OCI-LY7 (cell line): ENCODE measurements at regions not wholly inside any gene's neighbourhood (a gene's known extent, or its start where the extent isn't known, plus 50 kb on each side); places are given as distances from the start of the nearest gene placed in this dataset.

Source experiments
- BruUV-seq: library from RNA; stranded (reverse); fragments of 400-500 nt; replicated peaks from 2 replicates; lab custom pipeline; 2021; lab: Mats Ljungman, UMichigan
- CTCF ChIA-PET: fragments of 300-600 bp; sonication (Branson Sonifier 250); formaldehyde crosslinking; loops from one replicate; lab custom pipeline; 2022; ENCODE audit warnings: antibody characterized with exemption; ENCODE audit not compliant: unreplicated experiment; lab: Charles Lee
- POLR2A ChIA-PET: fragments of 300-600 bp; sonication (Branson Sonifier 250); formaldehyde crosslinking; loops from one replicate; lab custom pipeline; 2022; ENCODE audit warnings: antibody characterized with exemption; lab: Charles Lee
- DNase-seq: peaks from one replicate; pipeline ENCODE4 v3.0.0-alpha.2; 2015; ENCODE audit warnings: low spot score
- H2AFZ ChIP-seq: fragments of 200-600 bp; sonication (generic), shearing (Covaris generic); 2 replicates; pipeline ENCODE4 v1.6.1; 2014; ENCODE audit warnings: mild to moderate bottlenecking, antibody characterized with exemption, low read length, moderate library complexity
- H3K27ac ChIP-seq: fragments of 200-600 bp; sonication (generic); 2 replicates; pipeline ENCODE4 v1.5.1; 2014; ENCODE audit warnings: mixed run types, low read depth, mild to moderate bottlenecking, moderate library complexity, low read length, inconsistent platforms; ENCODE audit not compliant: poor library complexity, severe bottlenecking
- H3K36me3 ChIP-seq: fragments of 200-600 bp; sonication (generic); 2 replicates; pipeline ENCODE4 v1.6.1; 2014; ENCODE audit warnings: mild to moderate bottlenecking, antibody characterized with exemption, low read length, moderate library complexity, mixed read lengths; ENCODE audit not compliant: insufficient read depth
- H3K4me1 ChIP-seq: fragments of 200-600 bp; sonication (generic); 2 replicates; pipeline ENCODE4 v1.5.1; 2014; ENCODE audit warnings: mild to moderate bottlenecking, low read length; ENCODE audit not compliant: insufficient read depth, poor library complexity, severe bottlenecking
- H3K4me2 ChIP-seq: fragments of 200-600 bp; sonication (generic); 2 replicates; pipeline ENCODE4 v1.6.1; 2014; ENCODE audit warnings: mild to moderate bottlenecking, low read length
- H3K4me3 ChIP-seq: fragments of 200-600 bp; sonication (generic); 2 replicates; pipeline ENCODE4 v1.5.1; 2014; ENCODE audit warnings: mild to moderate bottlenecking, low read depth, low read length; ENCODE audit not compliant: poor library complexity, severe bottlenecking
- H3K79me2 ChIP-seq: fragments of 200-600 bp; sonication (generic); 2 replicates; pipeline ENCODE4 v1.6.1; 2016; ENCODE audit warnings: low read depth, mild to moderate bottlenecking, low read length, moderate library complexity, mixed read lengths; ENCODE audit not compliant: insufficient read depth
- H3K9me2 ChIP-seq: fragments of 200-600 bp; sonication (generic); 2 replicates; pipeline ENCODE4 v1.6.1; 2016; ENCODE audit warnings: mild to moderate bottlenecking, low read length, mixed read lengths; ENCODE audit not compliant: insufficient read depth
- H3K9me3 ChIP-seq: fragments of 200-600 bp; sonication (generic); 2 replicates; pipeline ENCODE4 v1.6.1; 2014; ENCODE audit warnings: mild to moderate bottlenecking, mixed run types, low read length, mixed read lengths
- H4K20me1 ChIP-seq: fragments of 200-600 bp; sonication (generic); 2 replicates; pipeline ENCODE4 v1.6.1; 2014; ENCODE audit warnings: mild to moderate bottlenecking, antibody characterized with exemption, low read length, moderate library complexity, mixed read lengths; ENCODE audit not compliant: insufficient read depth
- CTCF ChIP-seq: fragments of 200-600 bp; sonication (generic); conservative IDR thresholded peaks from 2 replicates; pipeline ENCODE4 v1.5.1; 2014; ENCODE audit warnings: mild to moderate bottlenecking, antibody characterized with exemption, low read length, moderate library complexity, mixed read lengths
- EZH2phosphoT487 ChIP-seq: fragments of 200-600 bp; sonication (generic); IDR thresholded peaks from 2 replicates; pipeline ENCODE4 v1.6.1; 2018; ENCODE audit warnings: low read depth, borderline replicate concordance, mild to moderate bottlenecking, mixed run types, antibody characterized with exemption, low read length, moderate library complexity, mixed read lengths
- intact Hi-C: fragments of 100-400 bp; cut with micrococcal nuclease; formaldehyde crosslinking; loops from one replicate; pipeline ENCODE4 v1.10.0; 2022; ENCODE audit not compliant: unreplicated experiment

- Histone ChIP-seq H3K27ac (no peak overlapping the region), H3K36me3 (no peaks in the 10 kb centered on the region), H3K79me2 (no peaks in the 10 kb centered on the region), H3K4me1 (no peaks in the 10 kb centered on the region), H3K9me2 (no peaks in the 10 kb centered on the region), H3K4me3 (no peak overlapping the region), H3K9me3 (no peaks in the 10 kb centered on the region), H2AFZ (no peak overlapping the region), H4K20me1 (no peaks in the 10 kb centered on the region), H3K4me2 (no peak overlapping the region)
- no peak for DNase-seq
- BruUV-seq, result no TSS peak
- ChIA-PET POLR2A (no interaction called here), CTCF (no interaction called here)
- intact Hi-C loops, result no loop called here
- no peak for TF ChIP-seq EZH2phosphoT487
- TF ChIP-seq CTCF, result no peak
Observed at GRCh38 chr6:40816601-40817000, 222.4 kb downstream of the UNC5CL start.

GRCh38 chr6:40815731-40816130 is 223.3 kb downstream of the UNC5CL start:
- no peaks in the 10 kb centered on the region for H3K36me3 ChIP-seq
- no peak for DNase-seq
- H3K9me3 ChIP-seq, result no peaks in the 10 kb centered on the region
- BruUV-seq, result no TSS peak
- H3K4me1 ChIP-seq, result no peaks in the 10 kb centered on the region
- H3K79me2 ChIP-seq, result no peaks in the 10 kb centered on the region
- no peak overlapping the region for H3K4me3 ChIP-seq
- no peak overlapping the region for H2AFZ ChIP-seq
- intact Hi-C loops, result no loop called here
- H4K20me1 ChIP-seq, result no peaks in the 10 kb centered on the region
- ChIA-PET CTCF (no interaction called here), POLR2A (no interaction called here)
- H3K4me2 ChIP-seq, result no peak overlapping the region
- H3K27ac ChIP-seq, result no peak overlapping the region
- H3K9me2 ChIP-seq, result no peaks in the 10 kb centered on the region
- TF ChIP-seq CTCF (no peak), EZH2phosphoT487 (no peak)

- H2AFZ ChIP-seq, result no peak overlapping the region
- H3K9me2 ChIP-seq, result no peaks in the 10 kb centered on the region
- H3K36me3 ChIP-seq, result no peaks in the 10 kb centered on the region
- BruUV-seq, result no TSS peak
- no peak for DNase-seq
- no peaks in the 10 kb centered on the region for H3K4me1 ChIP-seq
- CTCF ChIA-PET, result no interaction called here
- H4K20me1 ChIP-seq, result no peaks in the 10 kb centered on the region
- intact Hi-C loops, result no loop called here
- no peaks in the 10 kb centered on the region for H3K79me2 ChIP-seq
- H3K27ac ChIP-seq, result no peak overlapping the region
- H3K4me3 ChIP-seq, result no peak overlapping the region
- no peak overlapping the region for H3K4me2 ChIP-seq
- no peaks in the 10 kb centered on the region for H3K9me3 ChIP-seq
- TF ChIP-seq CTCF (no peak), EZH2phosphoT487 (no peak)
- POLR2A ChIA-PET, result no interaction called here
Observed at GRCh38 chr6:40810171-40810570, 223.0 kb upstream of the LRFN2 start.
